ENCODE measurements at regions not wholly inside any gene's neighbourhood (a gene's known extent, or its start where the extent isn't known, plus 50 kb on each side); places are given as distances from the start of the nearest gene placed in this dataset.
"Not testable (repeated sequence)": the region's sequence is repeated elsewhere in the genome, so short reads cannot be mapped to it uniquely, and the experiment has no call there.

DNA sequence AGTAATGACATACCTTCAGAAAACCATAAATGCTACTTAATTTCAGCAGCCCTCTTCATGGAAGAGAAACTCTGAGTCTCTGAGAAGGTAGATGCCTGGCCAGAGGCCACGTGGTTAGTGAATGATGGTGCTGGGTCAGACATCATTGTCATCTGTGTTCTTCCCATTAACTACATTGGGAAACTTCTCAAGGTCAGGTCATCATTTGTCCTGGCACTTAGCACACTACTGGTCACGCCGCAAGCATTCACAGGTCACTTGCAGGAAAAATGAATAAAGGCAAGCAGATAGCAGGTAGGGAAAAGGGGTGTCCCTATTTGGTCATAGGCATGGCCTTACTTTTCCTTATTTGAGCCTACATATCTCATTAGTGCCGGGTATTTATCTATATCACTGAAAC is 220.1 kb upstream of the PROX1 start:
- no peak for ATAC-seq (replicated peaks; ENCODE audit: extremely low read depth, poor library complexity, severe bottlenecking)
- DNase-seq (ENCODE audit: low spot score in 2 of 2), result no peak

GRCh38 chr1:213772128-213773063 is 215.4 kb upstream of the PROX1 start:
- no peaks in the 10 kb centered on the region for H3K27me3 Mint-ChIP-seq
- DNase-seq (ENCODE audit: low spot score in 2 of 2), result no peak
- no peak overlapping the region for H3K4me3 Mint-ChIP-seq
- no peak for ATAC-seq (replicated peaks; ENCODE audit: extremely low read depth, poor library complexity, severe bottlenecking)
- peaks cover 10% of the 10 kb centered on the region for H3K9me3 Mint-ChIP-seq
- H3K4me1 Mint-ChIP-seq, result no peaks in the 10 kb centered on the region
- H3K36me3 Mint-ChIP-seq (ENCODE audit: insufficient read depth), result no peaks in the 10 kb centered on the region
- no peak overlapping the region for H3K27ac Mint-ChIP-seq (ENCODE audit: low read depth)

More for the DNA sequence above, 220.1 kb upstream of the PROX1 start:
- Mint-ChIP-seq H3K27ac (ENCODE audit: low read depth) (no peak overlapping the region), H3K36me3 (ENCODE audit: insufficient read depth) (no peaks in the 10 kb centered on the region), H3K4me1 (no peaks in the 10 kb centered on the region), H3K4me3 (no peak overlapping the region), H3K9me3 (peaks cover 20% of the 10 kb centered on the region), H3K27me3 (no peaks in the 10 kb centered on the region)

DNA sequence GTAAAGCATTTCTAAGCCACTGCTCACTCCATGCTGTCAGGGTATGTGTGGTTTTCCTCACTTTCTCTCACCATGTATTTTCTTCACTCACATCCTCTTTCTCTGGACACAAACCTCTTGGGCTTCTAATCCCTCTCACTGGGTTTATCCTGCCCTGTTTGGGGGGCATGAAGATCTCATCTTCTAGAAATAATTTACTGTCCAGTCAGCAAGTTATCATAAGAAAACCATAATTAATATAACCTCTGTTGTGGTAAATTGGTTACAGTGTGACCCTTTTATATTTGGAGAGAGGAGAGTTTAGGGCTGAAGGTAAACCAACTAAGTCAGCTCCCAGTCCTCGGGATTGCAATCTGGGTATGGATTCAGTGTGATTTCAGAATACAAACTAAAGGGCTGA is 213.8 kb upstream of the PROX1 start:
- no peak for ATAC-seq (replicated peaks; ENCODE audit: extremely low read depth, poor library complexity, severe bottlenecking)
- Mint-ChIP-seq H3K4me3 (no peak overlapping the region), H3K9me3 (peaks cover 7% of the 10 kb centered on the region), H3K27me3 (no peaks in the 10 kb centered on the region), H3K27ac (ENCODE audit: low read depth) (no peak overlapping the region), H3K36me3 (ENCODE audit: insufficient read depth) (no peaks in the 10 kb centered on the region), H3K4me1 (no peaks in the 10 kb centered on the region)
- no peak for DNase-seq (ENCODE audit: low spot score in 2 of 2)

DNA sequence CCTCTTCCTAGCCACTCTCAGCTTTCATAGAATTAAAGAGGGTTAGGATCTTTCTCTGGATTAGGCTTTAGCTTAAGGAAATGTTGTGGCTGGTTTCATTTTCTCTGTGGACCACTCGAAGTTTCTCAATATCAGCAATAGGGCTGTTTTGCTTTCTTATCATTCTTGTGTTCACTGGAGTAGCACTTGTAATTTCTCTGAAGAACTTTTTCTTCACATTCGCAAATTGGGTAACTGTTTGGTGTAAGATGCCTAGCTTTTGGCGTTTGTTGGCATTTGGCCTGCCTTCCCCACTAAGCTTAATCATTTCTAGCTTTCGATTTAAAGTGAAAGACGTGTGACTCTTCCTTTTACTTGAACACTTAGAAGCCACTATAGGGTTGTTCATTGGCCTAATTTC is 210.8 kb upstream of the PROX1 start:
- H3K36me3 Mint-ChIP-seq (ENCODE audit: insufficient read depth), result no peaks in the 10 kb centered on the region
- no peak for ATAC-seq (replicated peaks; ENCODE audit: extremely low read depth, poor library complexity, severe bottlenecking)
- no peak overlapping the region for H3K4me3 Mint-ChIP-seq
- no peaks in the 10 kb centered on the region for H3K4me1 Mint-ChIP-seq
- H3K27ac Mint-ChIP-seq (ENCODE audit: low read depth), result no peak overlapping the region
- no peak for DNase-seq (ENCODE audit: low spot score in 2 of 2)
- H3K9me3 Mint-ChIP-seq, result no peaks in the 10 kb centered on the region
- H3K27me3 Mint-ChIP-seq, result peaks cover 17% of the 10 kb centered on the region

GRCh38 chr1:213779228-213779627 is 208.5 kb upstream of the PROX1 start:
- Mint-ChIP-seq H3K27ac (ENCODE audit: low read depth) (no peak overlapping the region), H3K36me3 (ENCODE audit: insufficient read depth) (no peaks in the 10 kb centered on the region), H3K4me3 (no peak overlapping the region), H3K9me3 (peaks cover 6% of the 10 kb centered on the region), H3K27me3 (peaks cover 17% of the 10 kb centered on the region), H3K4me1 (no peaks in the 10 kb centered on the region)
- DNase-seq (ENCODE audit: low spot score in 2 of 2), result no peak
- no peak for ATAC-seq (replicated peaks; ENCODE audit: extremely low read depth, poor library complexity, severe bottlenecking)

- H3K9me3 Mint-ChIP-seq, result peaks cover 6% of the 10 kb centered on the region
- H3K4me3 Mint-ChIP-seq, result no peak overlapping the region
- no peak overlapping the region for H3K27ac Mint-ChIP-seq (ENCODE audit: low read depth)
- H3K4me1 Mint-ChIP-seq, result no peaks in the 10 kb centered on the region
- ATAC-seq (replicated peaks; ENCODE audit: extremely low read depth, poor library complexity, severe bottlenecking), result no peak
- no peaks in the 10 kb centered on the region for H3K36me3 Mint-ChIP-seq (ENCODE audit: insufficient read depth)
- no peak for DNase-seq (ENCODE audit: low spot score in 2 of 2)
- H3K27me3 Mint-ChIP-seq, result peaks cover 17% of the 10 kb centered on the region
These were observed 204.7 kb upstream of the PROX1 start for GRCh38 chr1:213782941-213783672.

DNA sequence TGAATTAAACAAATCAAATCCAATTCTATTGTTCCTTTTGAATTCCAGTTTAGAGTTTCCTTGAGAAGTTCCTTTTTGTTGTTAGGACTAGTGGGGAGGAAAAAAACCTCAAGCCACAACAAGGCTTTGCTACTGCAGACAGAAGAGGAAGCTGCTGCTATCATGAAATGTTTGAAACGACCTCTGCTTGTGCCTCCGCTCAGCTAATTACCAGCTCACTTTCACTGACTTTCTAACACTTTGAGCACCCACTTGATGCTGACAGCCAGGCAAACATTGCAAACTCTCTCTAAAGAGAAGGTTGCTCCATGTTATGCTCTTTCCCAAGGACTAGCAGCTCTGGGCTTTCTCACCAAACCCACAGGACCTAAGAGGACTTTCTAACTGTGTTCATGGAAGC is 203.9 kb upstream of the PROX1 start:
- H3K9me3 Mint-ChIP-seq, result peaks cover 6% of the 10 kb centered on the region
- no peak overlapping the region for H3K4me3 Mint-ChIP-seq
- DNase-seq (ENCODE audit: low spot score in 2 of 2) (no peak), ATAC-seq (replicated peaks; ENCODE audit: extremely low read depth, poor library complexity, severe bottlenecking) (no peak)
- no peaks in the 10 kb centered on the region for H3K4me1 Mint-ChIP-seq
- peaks cover 17% of the 10 kb centered on the region for H3K27me3 Mint-ChIP-seq
- no peak overlapping the region for H3K27ac Mint-ChIP-seq (ENCODE audit: low read depth)
- no peaks in the 10 kb centered on the region for H3K36me3 Mint-ChIP-seq (ENCODE audit: insufficient read depth)

DNA sequence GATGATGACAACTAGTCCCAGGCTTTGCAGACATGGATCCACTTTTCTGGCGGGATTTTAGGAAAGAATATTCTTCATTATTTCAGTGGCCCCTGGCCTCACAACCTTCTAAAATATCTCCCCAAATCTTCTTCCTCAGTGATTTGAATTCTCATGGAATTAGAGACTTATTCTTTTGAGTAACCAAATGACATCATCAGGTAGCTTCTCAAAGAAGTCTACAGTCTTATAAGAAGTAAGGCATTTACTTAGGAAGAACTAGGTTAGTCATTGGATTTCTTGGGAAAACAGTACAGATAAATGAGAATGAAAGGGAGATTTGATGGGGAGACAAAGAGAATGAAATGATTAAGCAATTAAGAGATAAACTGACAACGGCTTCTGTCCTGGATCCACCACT is 201.1 kb upstream of the PROX1 start:
- no peaks in the 10 kb centered on the region for H3K4me1 Mint-ChIP-seq
- DNase-seq (ENCODE audit: low spot score in 2 of 2) (no peak), ATAC-seq (replicated peaks; ENCODE audit: extremely low read depth, poor library complexity, severe bottlenecking) (no peak)
- H3K27ac Mint-ChIP-seq (ENCODE audit: low read depth), result no peak overlapping the region
- H3K27me3 Mint-ChIP-seq, result no peaks in the 10 kb centered on the region
- no peaks in the 10 kb centered on the region for H3K36me3 Mint-ChIP-seq (ENCODE audit: insufficient read depth)
- H3K4me3 Mint-ChIP-seq, result no peak overlapping the region
- peaks cover 11% of the 10 kb centered on the region for H3K9me3 Mint-ChIP-seq

DNA sequence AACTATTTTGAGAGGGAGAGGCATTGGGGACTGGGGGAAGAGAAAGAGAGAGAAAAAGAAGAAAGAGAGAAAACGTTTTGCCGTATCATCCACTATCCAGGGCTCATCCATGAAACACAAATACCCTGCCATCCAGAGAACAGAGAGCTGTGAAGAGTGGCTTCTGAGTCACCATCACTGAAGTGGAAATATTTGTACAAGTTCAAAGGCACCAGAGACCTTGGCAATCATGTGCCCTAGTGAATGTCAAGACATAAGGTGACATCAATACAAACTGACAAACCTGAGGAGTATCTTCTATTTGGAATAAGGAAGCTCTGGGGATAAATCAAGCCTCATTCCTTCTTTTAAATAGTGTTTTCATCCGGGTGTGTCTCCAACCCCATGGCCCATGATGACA is 197.2 kb upstream of the PROX1 start:
- Mint-ChIP-seq H3K36me3 (ENCODE audit: insufficient read depth) (no peaks in the 10 kb centered on the region), H3K27me3 (peaks cover 3% of the 10 kb centered on the region), H3K9me3 (peaks cover 6% of the 10 kb centered on the region), H3K27ac (ENCODE audit: low read depth) (no peak overlapping the region), H3K4me1 (no peaks in the 10 kb centered on the region), H3K4me3 (no peak overlapping the region)
- ATAC-seq (replicated peaks; ENCODE audit: extremely low read depth, poor library complexity, severe bottlenecking) (no peak), DNase-seq (ENCODE audit: low spot score in 2 of 2) (no peak)

DNA sequence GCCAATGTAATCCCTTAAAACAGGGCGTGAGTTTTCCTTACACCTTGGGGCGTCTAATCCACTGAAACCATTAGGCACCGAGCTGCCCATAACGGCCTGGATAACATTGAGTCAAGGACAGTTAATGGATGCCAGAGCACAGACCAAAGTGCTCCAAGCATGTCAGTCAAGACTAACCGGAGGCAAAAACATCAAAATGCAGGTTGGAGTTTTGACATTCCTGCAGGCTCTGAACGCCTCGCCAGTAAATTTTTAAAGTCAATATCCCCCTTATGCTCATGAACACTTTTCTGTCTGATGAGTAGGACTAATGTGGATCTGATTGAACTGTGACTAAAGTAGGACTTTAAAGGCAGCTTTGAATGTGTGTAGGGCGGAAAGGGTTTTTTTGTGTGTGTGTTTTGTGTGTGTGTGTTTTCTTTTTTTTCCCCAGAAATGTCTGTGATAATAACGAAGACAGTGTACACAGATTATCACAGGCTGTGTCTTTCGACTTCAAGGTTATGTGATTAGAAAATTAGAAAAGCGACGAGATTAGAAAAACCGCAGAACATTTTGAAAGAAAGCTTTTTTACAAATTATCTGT is 194.2 kb upstream of the PROX1 start:
- Mint-ChIP-seq H3K36me3 (ENCODE audit: insufficient read depth) (no peaks in the 10 kb centered on the region), H3K9me3 (peaks cover 9% of the 10 kb centered on the region), H3K4me3 (no peak overlapping the region), H3K4me1 (no peaks in the 10 kb centered on the region), H3K27me3 (peaks cover 9% of the 10 kb centered on the region), H3K27ac (ENCODE audit: low read depth) (no peak overlapping the region)
- ATAC-seq (replicated peaks; ENCODE audit: extremely low read depth, poor library complexity, severe bottlenecking) (no peak), DNase-seq (ENCODE audit: low spot score in 2 of 2) (no peak)

DNA sequence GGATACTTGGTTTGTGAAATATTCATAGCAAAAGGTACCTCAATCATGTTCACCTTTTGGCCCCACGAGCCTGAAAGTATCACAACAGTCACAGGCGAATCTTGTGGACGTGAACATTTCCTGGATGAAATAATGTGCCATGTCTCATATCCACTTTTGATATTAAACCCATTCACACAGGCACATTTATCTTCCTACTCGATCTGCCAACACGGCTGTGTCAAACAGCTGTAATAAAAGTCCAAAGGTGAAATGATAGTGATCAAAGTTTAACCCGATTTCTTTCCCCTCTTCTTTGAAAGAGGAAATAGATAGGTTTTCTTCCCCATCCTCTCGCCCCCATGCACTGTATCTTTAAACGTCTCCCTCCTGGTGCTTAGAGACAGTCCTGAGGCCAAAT is 191.2 kb upstream of the PROX1 start:
- peaks cover 9% of the 10 kb centered on the region for H3K27me3 Mint-ChIP-seq
- ATAC-seq (replicated peaks; ENCODE audit: extremely low read depth, poor library complexity, severe bottlenecking), result no peak
- no peak overlapping the region for H3K4me3 Mint-ChIP-seq
- no peaks in the 10 kb centered on the region for H3K36me3 Mint-ChIP-seq (ENCODE audit: insufficient read depth)
- peaks cover 4% of the 10 kb centered on the region for H3K9me3 Mint-ChIP-seq
- DNase-seq (ENCODE audit: low spot score in 2 of 2), result no peak
- H3K4me1 Mint-ChIP-seq, result no peaks in the 10 kb centered on the region
- no peak overlapping the region for H3K27ac Mint-ChIP-seq (ENCODE audit: low read depth)

DNA sequence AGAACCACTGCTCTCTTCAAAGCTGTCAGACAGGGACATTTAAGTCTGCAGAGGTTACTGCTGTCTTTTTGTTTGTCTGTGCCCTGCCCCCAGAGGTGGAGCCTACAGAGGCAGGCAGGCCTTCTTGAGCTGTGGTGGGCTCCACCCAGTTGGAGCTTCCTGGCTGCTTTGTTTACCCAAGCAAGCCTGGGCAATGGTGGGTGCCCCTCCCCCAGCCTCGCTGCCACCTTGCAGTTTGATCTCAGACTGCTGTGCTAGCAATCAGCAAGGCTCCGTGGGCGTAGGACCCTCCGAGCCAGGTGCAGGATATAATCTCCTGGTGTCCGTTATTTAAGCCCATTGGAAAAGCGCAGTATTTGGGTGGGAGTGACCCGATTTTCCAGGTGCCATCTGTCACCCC is 179.5 kb upstream of the PROX1 start:
- ATAC-seq (replicated peaks; ENCODE audit: extremely low read depth, poor library complexity, severe bottlenecking); H3K27me3 Mint-ChIP-seq; DNase-seq (ENCODE audit: low spot score in 2 of 2); H3K4me1 Mint-ChIP-seq; H3K27ac Mint-ChIP-seq (ENCODE audit: low read depth); H3K9me3 Mint-ChIP-seq; H3K36me3 Mint-ChIP-seq (ENCODE audit: insufficient read depth); H3K4me3 Mint-ChIP-seq: not testable (repeated sequence)

DNA sequence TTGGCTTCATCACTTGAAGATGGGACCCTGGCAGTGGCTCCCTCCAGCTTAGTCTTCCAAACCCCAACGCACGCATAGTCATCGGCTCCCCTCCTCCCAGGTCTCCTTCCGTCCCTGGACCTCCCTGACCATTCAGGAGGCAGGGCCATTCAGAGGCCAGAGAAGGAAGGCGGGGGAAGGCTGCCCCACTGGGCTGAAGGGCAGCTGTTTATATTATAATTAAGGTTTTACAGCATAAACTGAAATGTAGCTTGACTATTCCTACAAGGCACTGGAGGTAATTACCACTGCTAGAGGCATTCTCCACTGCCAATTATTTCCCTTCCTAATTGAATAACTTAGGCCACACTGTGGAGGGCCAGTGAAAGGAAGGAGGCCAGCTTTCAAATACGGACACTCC is 170.6 kb upstream of the PROX1 start:
- Mint-ChIP-seq H3K9me3 (no peaks in the 10 kb centered on the region), H3K4me1 (no peaks in the 10 kb centered on the region), H3K4me3 (no peak overlapping the region), H3K36me3 (ENCODE audit: insufficient read depth) (no peaks in the 10 kb centered on the region), H3K27me3 (no peaks in the 10 kb centered on the region), H3K27ac (ENCODE audit: low read depth) (no peak overlapping the region)
- ATAC-seq (replicated peaks; ENCODE audit: extremely low read depth, poor library complexity, severe bottlenecking) (no peak), DNase-seq (ENCODE audit: low spot score in 2 of 2) (no peak)

All from central memory CD8-positive, alpha-beta T cell (primary cell).